Activated CD4-positive, alpha-beta T cell treated with anti-CD3 and anti-CD28 coated beads, Interleukin-2, amount 10 ng/mL, durations not matched to agents 24 days and 14 days (primary cell): ENCODE measurements at regions not wholly inside any gene's neighbourhood (a gene's known extent, or its start where the extent isn't known, plus 50 kb on each side); places are given as distances from the start of the nearest gene placed in this dataset.
"Not testable (repeated sequence)": the region's sequence is repeated elsewhere in the genome, so short reads cannot be mapped to it uniquely, and the experiment has no call there.

Experiments used
- DNase-seq: peaks from one replicate; pipeline ENCODE4 v3.0.0; 2022
- H3K27ac Mint-ChIP-seq: one replicate; pipeline ENCODE4 v1.8.0; 2022; ENCODE audit warnings: mild to moderate bottlenecking, mixed read lengths
- H3K27me3 Mint-ChIP-seq: one replicate; pipeline ENCODE4 v1.8.0; 2022; ENCODE audit warnings: mixed read lengths
- H3K36me3 Mint-ChIP-seq: one replicate; pipeline ENCODE4 v1.8.0; 2022; ENCODE audit warnings: low read depth, mild to moderate bottlenecking, mixed read lengths
- H3K4me1 Mint-ChIP-seq: one replicate; pipeline ENCODE4 v1.8.0; 2021; ENCODE audit warnings: mixed read lengths
- H3K4me3 Mint-ChIP-seq: one replicate; pipeline ENCODE4 v1.8.0; 2022; ENCODE audit warnings: mild to moderate bottlenecking, moderate library complexity, mixed read lengths
- H3K9me3 Mint-ChIP-seq: one replicate; pipeline ENCODE4 v1.8.0; 2021; ENCODE audit warnings: mixed read lengths
- intact Hi-C: fragments of 100-400 bp; cut with micrococcal nuclease; formaldehyde crosslinking; loops from one replicate; pipeline ENCODE4 v1.15.1; 2023

- DNase-seq = no peak
- no peak overlapping the region for H3K4me3 Mint-ChIP-seq
- intact Hi-C loops = no loop called here
- H3K36me3 Mint-ChIP-seq = no peaks in the 10 kb centered on the region
- H3K27me3 Mint-ChIP-seq = no peaks in the 10 kb centered on the region
- no peaks in the 10 kb centered on the region for H3K9me3 Mint-ChIP-seq
- H3K4me1 Mint-ChIP-seq = no peaks in the 10 kb centered on the region
- H3K27ac Mint-ChIP-seq = no peak overlapping the region
Observed at GRCh38 chr18:37869051-37869450, 303.5 kb upstream of the CELF4 start.

GRCh38 chr18:37864122-37864521, 298.5 kb upstream of the CELF4 start:
- Mint-ChIP-seq H3K27me3 (no peaks in the 10 kb centered on the region), H3K27ac (no peak overlapping the region), H3K36me3 (no peaks in the 10 kb centered on the region), H3K9me3 (no peaks in the 10 kb centered on the region), H3K4me3 (no peak overlapping the region), H3K4me1 (no peaks in the 10 kb centered on the region)
- intact Hi-C loops = no loop called here
- no peak for DNase-seq

GRCh38 chr18:37861981-37862380, 296.4 kb upstream of the CELF4 start:
- H3K27ac Mint-ChIP-seq = no peak overlapping the region
- no peak overlapping the region for H3K4me3 Mint-ChIP-seq
- intact Hi-C loops = no loop called here
- no peaks in the 10 kb centered on the region for H3K36me3 Mint-ChIP-seq
- DNase-seq = no peak
- no peaks in the 10 kb centered on the region for H3K4me1 Mint-ChIP-seq
- H3K9me3 Mint-ChIP-seq = no peaks in the 10 kb centered on the region
- no peaks in the 10 kb centered on the region for H3K27me3 Mint-ChIP-seq

- intact Hi-C loops = no loop called here
- no peaks in the 10 kb centered on the region for H3K9me3 Mint-ChIP-seq
- no peaks in the 10 kb centered on the region for H3K27me3 Mint-ChIP-seq
- H3K4me1 Mint-ChIP-seq = no peaks in the 10 kb centered on the region
- H3K36me3 Mint-ChIP-seq = no peaks in the 10 kb centered on the region
- H3K27ac Mint-ChIP-seq = no peak overlapping the region
- DNase-seq = no peak
- no peak overlapping the region for H3K4me3 Mint-ChIP-seq
Observed at GRCh38 chr18:37854396-37854795, 288.8 kb upstream of the CELF4 start.

- Mint-ChIP-seq H3K36me3 (no peaks in the 10 kb centered on the region), H3K4me3 (no peak overlapping the region), H3K4me1 (no peaks in the 10 kb centered on the region), H3K9me3 (no peaks in the 10 kb centered on the region), H3K27ac (no peak overlapping the region), H3K27me3 (no peaks in the 10 kb centered on the region)
- no peak for DNase-seq
- intact Hi-C loops = no loop called here
Observed at GRCh38 chr18:37853706-37854105, 288.1 kb upstream of the CELF4 start.

- DNase-seq = no peak
- intact Hi-C loops = no loop called here
- H3K27me3 Mint-ChIP-seq = no peaks in the 10 kb centered on the region
- no peak overlapping the region for H3K27ac Mint-ChIP-seq
- H3K36me3 Mint-ChIP-seq = no peaks in the 10 kb centered on the region
- no peaks in the 10 kb centered on the region for H3K4me1 Mint-ChIP-seq
- no peak overlapping the region for H3K4me3 Mint-ChIP-seq
- no peaks in the 10 kb centered on the region for H3K9me3 Mint-ChIP-seq
Observed at GRCh38 chr18:37852464-37852863, 286.9 kb upstream of the CELF4 start.

- no peak for DNase-seq
- H3K4me1 Mint-ChIP-seq = no peaks in the 10 kb centered on the region
- no peaks in the 10 kb centered on the region for H3K36me3 Mint-ChIP-seq
- no peak overlapping the region for H3K27ac Mint-ChIP-seq
- no peaks in the 10 kb centered on the region for H3K9me3 Mint-ChIP-seq
- no peaks in the 10 kb centered on the region for H3K27me3 Mint-ChIP-seq
- H3K4me3 Mint-ChIP-seq = no peak overlapping the region
- intact Hi-C loops = no loop called here
Observed at GRCh38 chr18:37847544-37847943, 281.9 kb upstream of the CELF4 start.

GRCh38 chr18:37846996-37847395, 281.4 kb upstream of the CELF4 start:
- Mint-ChIP-seq H3K4me3 (no peak overlapping the region), H3K9me3 (no peaks in the 10 kb centered on the region), H3K4me1 (no peaks in the 10 kb centered on the region), H3K27ac (no peak overlapping the region), H3K27me3 (no peaks in the 10 kb centered on the region), H3K36me3 (no peaks in the 10 kb centered on the region)
- intact Hi-C loops = no loop called here
- DNase-seq = no peak

- Mint-ChIP-seq H3K27me3 (no peaks in the 10 kb centered on the region), H3K4me1 (no peaks in the 10 kb centered on the region), H3K27ac (no peak overlapping the region), H3K9me3 (no peaks in the 10 kb centered on the region), H3K36me3 (no peaks in the 10 kb centered on the region), H3K4me3 (no peak overlapping the region)
- intact Hi-C loops = no loop called here
- DNase-seq = peak; percentile 2
Observed at GRCh38 chr18:37845498-37845897, 279.9 kb upstream of the CELF4 start.

- peak; percentile 6 for DNase-seq
- no peak overlapping the region for H3K27ac Mint-ChIP-seq
- H3K27me3 Mint-ChIP-seq = no peaks in the 10 kb centered on the region
- intact Hi-C loops = no loop called here
- H3K36me3 Mint-ChIP-seq = no peaks in the 10 kb centered on the region
- peaks cover 4% of the 10 kb centered on the region for H3K9me3 Mint-ChIP-seq
- H3K4me3 Mint-ChIP-seq = no peak overlapping the region
- no peaks in the 10 kb centered on the region for H3K4me1 Mint-ChIP-seq
Observed at GRCh38 chr18:37844209-37844970, 278.8 kb upstream of the CELF4 start.

GRCh38 chr18:37838083-37838482, 272.5 kb upstream of the CELF4 start:
- no peak overlapping the region for H3K4me3 Mint-ChIP-seq
- H3K4me1 Mint-ChIP-seq = no peaks in the 10 kb centered on the region
- no peaks in the 10 kb centered on the region for H3K36me3 Mint-ChIP-seq
- H3K27ac Mint-ChIP-seq = no peak overlapping the region
- intact Hi-C loops = no loop called here
- H3K27me3 Mint-ChIP-seq = no peaks in the 10 kb centered on the region
- H3K9me3 Mint-ChIP-seq = peaks cover 4% of the 10 kb centered on the region
- DNase-seq = no peak

GRCh38 chr18:37836071-37836970, 270.7 kb upstream of the CELF4 start:
- H3K9me3 Mint-ChIP-seq = peaks cover 6% of the 10 kb centered on the region
- intact Hi-C loops = no loop called here
- H3K27ac Mint-ChIP-seq = no peak overlapping the region
- H3K4me1 Mint-ChIP-seq = no peaks in the 10 kb centered on the region
- DNase-seq = no peak
- no peaks in the 10 kb centered on the region for H3K36me3 Mint-ChIP-seq
- H3K27me3 Mint-ChIP-seq = no peaks in the 10 kb centered on the region
- no peak overlapping the region for H3K4me3 Mint-ChIP-seq

GRCh38 chr18:37832010-37832695, 266.6 kb upstream of the CELF4 start:
- H3K36me3 Mint-ChIP-seq, DNase-seq, H3K9me3 Mint-ChIP-seq, H3K27ac Mint-ChIP-seq, H3K27me3 Mint-ChIP-seq, H3K4me3 Mint-ChIP-seq, H3K4me1 Mint-ChIP-seq, intact Hi-C loops: not testable (repeated sequence)

- H3K27me3 Mint-ChIP-seq = no peaks in the 10 kb centered on the region
- H3K4me1 Mint-ChIP-seq = no peaks in the 10 kb centered on the region
- H3K4me3 Mint-ChIP-seq = no peak overlapping the region
Observed at GRCh38 chr18:37812961-37813360, 247.4 kb upstream of the CELF4 start.

More at GRCh38 chr18:37812961-37813360, 247.4 kb upstream of the CELF4 start:
- intact Hi-C loops = no loop called here
- Mint-ChIP-seq H3K27ac (no peak overlapping the region), H3K36me3 (no peaks in the 10 kb centered on the region), H3K9me3 (peaks cover 20% of the 10 kb centered on the region)
- DNase-seq = no peak
